Astrocyte (in vitro differentiated cells and primary cell): ENCODE measurements at regions not wholly inside any gene's neighbourhood (a gene's known extent, or its start where the extent isn't known, plus 50 kb on each side); places are given as distances from the start of the nearest gene placed in this dataset.
"Not testable (repeated sequence)": the region's sequence is repeated elsewhere in the genome, so short reads cannot be mapped to it uniquely, and the experiment has no call there.

Source experiments
- DNase-seq: peaks from one replicate; pipeline ENCODE4 v3.0.0-alpha.2; 2010; ENCODE audit warnings: low read depth
- FAIRE-seq: peaks from 2 replicates; lab custom pipeline; 2011; peaks lifted over from hg19 to GRCh38; lab: Jason Lieb, UNC
- H2AFZ ChIP-seq: 2 replicates; pipeline ENCODE4 v1.6.0; 2012; ENCODE audit warnings: low read depth, low read length, inconsistent platforms
- H3K27ac ChIP-seq: 2 replicates; pipeline ENCODE4 v1.5.1; 2011; ENCODE audit warnings: low read depth, low read length, inconsistent platforms
- H3K27me3 ChIP-seq: 2 replicates; pipeline ENCODE4 v1.6.0; 2011; ENCODE audit warnings: low read length, inconsistent platforms; ENCODE audit not compliant: insufficient read depth
- H3K36me3 ChIP-seq: 2 replicates; pipeline ENCODE4 v1.5.1; 2011; ENCODE audit warnings: low read length, inconsistent platforms; ENCODE audit not compliant: insufficient read depth
- H3K4me1 ChIP-seq: 2 replicates; pipeline ENCODE4 v1.5.1; 2011; ENCODE audit warnings: low read length, inconsistent platforms; ENCODE audit not compliant: insufficient read depth
- H3K4me2 ChIP-seq: 2 replicates; pipeline ENCODE4 v1.6.0; 2012; ENCODE audit warnings: low read length, inconsistent platforms
- H3K4me3 ChIP-seq: 2 replicates; pipeline ENCODE4 v1.5.1; 2011; ENCODE audit warnings: low read depth, mild to moderate bottlenecking, low read length, inconsistent platforms; ENCODE audit not compliant: insufficient read depth
- H3K79me2 ChIP-seq: 2 replicates; pipeline ENCODE4 v1.6.0; 2012; ENCODE audit warnings: mild to moderate bottlenecking, low read length, inconsistent platforms; ENCODE audit not compliant: insufficient read depth
- H3K9ac ChIP-seq: 2 replicates; pipeline ENCODE4 v1.6.0; 2012; ENCODE audit warnings: mild to moderate bottlenecking, low read length, inconsistent platforms
- H3K9me3 ChIP-seq: 2 replicates; pipeline ENCODE4 v1.5.1; 2012; ENCODE audit warnings: low read depth, mild to moderate bottlenecking, low read length, inconsistent platforms; ENCODE audit not compliant: insufficient read depth
- H4K20me1 ChIP-seq: 2 replicates; pipeline ENCODE4 v1.6.0; 2012; ENCODE audit warnings: low read length, inconsistent platforms; ENCODE audit not compliant: insufficient read depth
- H3K27ac Mint-ChIP-seq: one replicate; pipeline ENCODE4 v1.8.0; 2021; ENCODE audit warnings: mild to moderate bottlenecking, mixed read lengths; ENCODE audit not compliant: unreplicated experiment
- H3K27me3 Mint-ChIP-seq: one replicate; pipeline ENCODE4 v1.8.0; 2021; ENCODE audit warnings: low read depth, mixed read lengths; ENCODE audit not compliant: unreplicated experiment
- H3K36me3 Mint-ChIP-seq: one replicate; pipeline ENCODE4 v1.8.0; 2021; ENCODE audit warnings: low read depth, mixed read lengths; ENCODE audit not compliant: unreplicated experiment
- H3K4me1 Mint-ChIP-seq: one replicate; pipeline ENCODE4 v1.8.0; 2021; ENCODE audit warnings: low read depth, mixed read lengths; ENCODE audit not compliant: unreplicated experiment
- H3K4me3 Mint-ChIP-seq: one replicate; pipeline ENCODE4 v1.8.0; 2021; ENCODE audit warnings: mild to moderate bottlenecking, moderate library complexity, mixed read lengths; ENCODE audit not compliant: unreplicated experiment
- H3K9me3 Mint-ChIP-seq: one replicate; pipeline ENCODE4 v1.8.0; 2021; ENCODE audit warnings: mild to moderate bottlenecking, mixed read lengths; ENCODE audit not compliant: unreplicated experiment
- EZH2 ChIP-seq: IDR thresholded peaks from 2 replicates; pipeline ENCODE4 v1.6.1; 2012; ENCODE audit warnings: mild to moderate bottlenecking, low read length, inconsistent platforms; ENCODE audit not compliant: insufficient read depth
- TF ChIP-seq, protein P1 (sequence below): IDR thresholded peaks from 2 replicates; pipeline ENCODE4 v1.5.1; 2011; ENCODE audit warnings: low read depth, mild to moderate bottlenecking, inconsistent platforms, low read length, moderate library complexity; ENCODE audit not compliant: insufficient read depth

GRCh38 chr2:58699411-58699810 lies 458.3 kb upstream of the FANCL start:
- peaks cover 10% of the 10 kb centered on the region for H3K4me1 ChIP-seq
- no peak overlapping the region for H3K4me2 ChIP-seq
- Mint-ChIP-seq H3K27me3 (no peaks in the 10 kb centered on the region), H3K4me3 (no peak overlapping the region), H3K9me3 (no peaks in the 10 kb centered on the region), H3K27ac (no peak overlapping the region), H3K4me1 (peaks cover 16% of the 10 kb centered on the region), H3K36me3 (no peaks in the 10 kb centered on the region)
- no peak overlapping the region for H2AFZ ChIP-seq
- H3K27me3 ChIP-seq, result no peaks in the 10 kb centered on the region
- no peaks in the 10 kb centered on the region for H3K36me3 ChIP-seq
- H3K4me3 ChIP-seq, result no peak overlapping the region
- no peak overlapping the region for H3K9ac ChIP-seq
- TF ChIP-seq, protein P1, sequence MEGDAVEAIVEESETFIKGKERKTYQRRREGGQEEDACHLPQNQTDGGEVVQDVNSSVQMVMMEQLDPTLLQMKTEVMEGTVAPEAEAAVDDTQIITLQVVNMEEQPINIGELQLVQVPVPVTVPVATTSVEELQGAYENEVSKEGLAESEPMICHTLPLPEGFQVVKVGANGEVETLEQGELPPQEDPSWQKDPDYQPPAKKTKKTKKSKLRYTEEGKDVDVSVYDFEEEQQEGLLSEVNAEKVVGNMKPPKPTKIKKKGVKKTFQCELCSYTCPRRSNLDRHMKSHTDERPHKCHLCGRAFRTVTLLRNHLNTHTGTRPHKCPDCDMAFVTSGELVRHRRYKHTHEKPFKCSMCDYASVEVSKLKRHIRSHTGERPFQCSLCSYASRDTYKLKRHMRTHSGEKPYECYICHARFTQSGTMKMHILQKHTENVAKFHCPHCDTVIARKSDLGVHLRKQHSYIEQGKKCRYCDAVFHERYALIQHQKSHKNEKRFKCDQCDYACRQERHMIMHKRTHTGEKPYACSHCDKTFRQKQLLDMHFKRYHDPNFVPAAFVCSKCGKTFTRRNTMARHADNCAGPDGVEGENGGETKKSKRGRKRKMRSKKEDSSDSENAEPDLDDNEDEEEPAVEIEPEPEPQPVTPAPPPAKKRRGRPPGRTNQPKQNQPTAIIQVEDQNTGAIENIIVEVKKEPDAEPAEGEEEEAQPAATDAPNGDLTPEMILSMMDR, result no peak
- no peak for TF ChIP-seq EZH2
- FAIRE-seq (no peak), DNase-seq (no peak)
- H3K79me2 ChIP-seq, result no peaks in the 10 kb centered on the region
- no peaks in the 10 kb centered on the region for H4K20me1 ChIP-seq
- no peak overlapping the region for H3K27ac ChIP-seq
- no peaks in the 10 kb centered on the region for H3K9me3 ChIP-seq

DNA sequence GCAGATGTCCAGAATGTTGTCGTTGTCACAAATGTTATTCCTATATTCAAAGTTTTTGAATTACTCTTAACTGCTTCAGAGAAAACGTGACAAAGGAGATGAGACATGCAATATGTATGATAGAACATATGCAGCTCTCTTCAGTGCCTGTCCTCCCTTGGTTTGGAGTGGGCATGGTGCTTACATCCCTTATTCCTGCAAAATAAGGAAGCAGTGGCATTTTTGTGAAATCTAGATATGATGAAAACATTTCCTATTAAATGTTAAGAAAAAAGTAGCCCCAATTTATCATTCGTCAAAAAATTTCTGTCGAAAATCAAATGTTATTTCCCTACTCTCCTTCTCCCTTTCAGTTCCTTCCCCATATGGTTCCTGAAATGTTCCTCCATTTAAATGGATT lies 457.5 kb upstream of the FANCL start:
- no peak for TF ChIP-seq EZH2
- TF ChIP-seq, protein P1, result no peak
- H3K27ac ChIP-seq, result no peak overlapping the region
- H3K4me1 ChIP-seq, result peaks cover 10% of the 10 kb centered on the region
- H3K27me3 ChIP-seq, result no peaks in the 10 kb centered on the region
- H3K9me3 Mint-ChIP-seq, result peaks cover 4% of the 10 kb centered on the region
- peaks cover 16% of the 10 kb centered on the region for H3K4me1 Mint-ChIP-seq
- no peaks in the 10 kb centered on the region for H3K36me3 Mint-ChIP-seq
- H3K4me3 ChIP-seq, result no peak overlapping the region
- no peak overlapping the region for H3K4me3 Mint-ChIP-seq
- H3K9ac ChIP-seq, result no peak overlapping the region
- H3K36me3 ChIP-seq, result no peaks in the 10 kb centered on the region
- no peak for FAIRE-seq
- no peak overlapping the region for H2AFZ ChIP-seq
- H3K27ac Mint-ChIP-seq, result no peak overlapping the region
- no peaks in the 10 kb centered on the region for H4K20me1 ChIP-seq
- H3K4me2 ChIP-seq, result no peak overlapping the region
- no peaks in the 10 kb centered on the region for H3K9me3 ChIP-seq
- no peaks in the 10 kb centered on the region for H3K79me2 ChIP-seq
- no peak for DNase-seq
- no peaks in the 10 kb centered on the region for H3K27me3 Mint-ChIP-seq

DNA sequence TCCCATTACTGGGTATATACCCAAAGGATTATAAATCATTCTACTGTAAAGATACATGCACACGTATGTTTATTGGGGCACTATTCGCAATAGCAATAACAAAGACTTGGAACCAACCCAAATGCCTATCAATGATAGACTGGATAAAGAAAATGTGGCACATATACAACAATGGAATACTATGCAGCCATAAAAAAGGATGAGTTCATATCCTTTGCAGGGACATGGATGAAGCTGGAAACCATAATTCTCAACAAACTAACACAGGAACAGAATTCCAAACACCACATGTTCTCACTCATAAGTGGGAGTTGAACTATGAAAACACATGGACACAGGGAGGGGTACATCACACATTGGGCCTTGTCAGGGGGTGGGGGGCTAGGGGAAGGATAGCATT lies 453.0 kb upstream of the FANCL start:
- peaks cover 12% of the 10 kb centered on the region for H3K9me3 Mint-ChIP-seq
- not testable (repeated sequence) for H3K27ac ChIP-seq, H3K9ac ChIP-seq, H3K27me3 Mint-ChIP-seq, H3K4me1 Mint-ChIP-seq, H4K20me1 ChIP-seq, H3K4me2 ChIP-seq, H3K79me2 ChIP-seq, H3K27me3 ChIP-seq, H2AFZ ChIP-seq, H3K36me3 Mint-ChIP-seq, H3K9me3 ChIP-seq, H3K27ac Mint-ChIP-seq, DNase-seq, H3K4me3 Mint-ChIP-seq, FAIRE-seq, H3K4me1 ChIP-seq, H3K36me3 ChIP-seq, H3K4me3 ChIP-seq

DNA sequence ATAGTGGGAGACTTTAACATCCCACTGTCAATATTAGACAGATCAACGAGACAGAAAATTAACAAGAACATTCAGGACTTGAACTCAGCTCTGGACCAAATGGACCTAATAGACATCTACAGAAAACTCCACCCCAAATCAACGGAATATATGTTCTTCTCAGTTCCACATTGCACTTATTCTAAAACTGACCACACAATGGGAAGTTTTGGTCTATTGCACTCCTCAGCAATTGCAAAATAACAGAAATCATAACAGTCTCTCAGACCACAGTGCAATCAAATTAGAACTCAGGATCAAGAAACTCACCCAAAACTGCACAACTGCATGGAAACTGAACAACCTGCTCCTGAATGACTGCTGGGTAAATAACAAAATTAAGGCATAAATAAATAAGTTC lies 449.9 kb upstream of the FANCL start:
- not testable (repeated sequence) for H3K9me3 ChIP-seq, H3K36me3 ChIP-seq, H3K27ac ChIP-seq, H3K9ac ChIP-seq, H3K4me3 ChIP-seq, H3K79me2 ChIP-seq, H3K4me3 Mint-ChIP-seq, H3K4me1 Mint-ChIP-seq, H2AFZ ChIP-seq, H3K27me3 ChIP-seq, H3K27me3 Mint-ChIP-seq, H3K4me1 ChIP-seq, H3K36me3 Mint-ChIP-seq, H3K4me2 ChIP-seq, DNase-seq, H3K27ac Mint-ChIP-seq, FAIRE-seq, H4K20me1 ChIP-seq
- H3K9me3 Mint-ChIP-seq, result peaks cover 12% of the 10 kb centered on the region
